Spinal cord (tissue), 9 donors: ENCODE measurements at regions not wholly inside any gene's neighbourhood (a gene's known extent, or its start where the extent isn't known, plus 50 kb on each side); places are given as distances from the start of the nearest gene placed in this dataset.
"Not testable (repeated sequence)": the region's sequence is repeated elsewhere in the genome, so short reads cannot be mapped to it uniquely, and the experiment has no call there.

ENCODE experiments used
- DNase-seq, 6 donors: peaks; one replicate each; pipeline versions ENCODE4 v3.0.0 to v3.0.0-alpha.2; 2013 to 2015; ENCODE audit warnings: low spot score in 6 of 6, low read depth in 4 of 6
- H3K27ac ChIP-seq: one replicate; pipeline ENCODE4 v1.5.1; 2013; ENCODE audit warnings: low read depth, low read length, control low read depth
- H3K27me3 ChIP-seq: one replicate; pipeline ENCODE4 v1.6.1; 2013; ENCODE audit warnings: low read length; ENCODE audit not compliant: control insufficient read depth, insufficient read depth
- H3K36me3 ChIP-seq: one replicate; pipeline ENCODE4 v1.6.1; 2013; ENCODE audit warnings: low read length; ENCODE audit not compliant: control insufficient read depth, insufficient read depth
- H3K4me1 ChIP-seq: one replicate; pipeline ENCODE4 v1.6.1; 2013; ENCODE audit warnings: low read length; ENCODE audit not compliant: control insufficient read depth, insufficient read depth
- H3K4me3 ChIP-seq: one replicate; pipeline ENCODE4 v1.5.1; 2013; ENCODE audit warnings: low read depth, low read length, control low read depth
- H3K9me3 ChIP-seq: one replicate; pipeline ENCODE4 v1.6.1; 2013; ENCODE audit warnings: low read length; ENCODE audit not compliant: control insufficient read depth, insufficient read depth
- WGBS: methylation state at CpG from one replicate; pipeline ENCODE4 v1.1.5; 2013; ENCODE audit warnings: missing lambda C conversion rate; ENCODE audit not compliant: insufficient coverage; 5-methylcytosine and 5-hydroxymethylcytosine counted together
- donor health status: healthy.

DNA sequence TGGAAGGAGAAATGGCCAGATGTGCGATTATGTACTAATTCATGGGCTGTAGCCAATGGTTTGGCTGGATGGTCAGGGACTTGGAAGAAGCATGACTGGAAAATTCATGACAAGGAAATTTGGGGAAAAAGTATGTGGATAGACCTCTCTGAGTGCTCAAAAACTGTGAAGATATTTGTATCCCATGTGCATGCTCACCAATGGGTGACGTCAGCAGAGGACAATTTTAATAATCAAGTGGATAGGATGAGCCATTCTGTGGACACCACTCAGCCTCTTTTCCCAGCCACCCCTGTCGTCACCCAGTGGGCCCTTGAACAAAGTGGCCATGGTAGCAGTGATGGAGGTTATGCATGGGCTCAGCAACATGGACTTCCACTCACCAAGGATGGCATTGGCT lies 490.9 kb upstream of the CBLB start:
- Histone ChIP-seq H3K9me3 (no peaks in the 10 kb centered on the region), H3K27ac (no peak overlapping the region), H3K4me1 (no peaks in the 10 kb centered on the region), H3K4me3 (no peak overlapping the region), H3K36me3 (no peaks in the 10 kb centered on the region), H3K27me3 (no peaks in the 10 kb centered on the region)
- no peak for DNase-seq
- 83% methylated on average over 2 of the region's 3 CpGs for WGBS

GRCh38 chr3:106360901-106361300 lies 492.1 kb upstream of the CBLB start:
- not testable (repeated sequence) for H3K36me3 ChIP-seq, DNase-seq, H3K9me3 ChIP-seq, H3K4me1 ChIP-seq, H3K4me3 ChIP-seq, H3K27ac ChIP-seq, H3K27me3 ChIP-seq
- no CpG with 5 or more reads among the region's 1 CpG for WGBS

GRCh38 chr3:106364477-106364876 lies 495.7 kb upstream of the CBLB start:
- H3K27me3 ChIP-seq, result no peaks in the 10 kb centered on the region
- H3K4me1 ChIP-seq, result no peaks in the 10 kb centered on the region
- WGBS, result no CpG with 5 or more reads among the region's 1 CpG
- no peak for DNase-seq
- no peaks in the 10 kb centered on the region for H3K9me3 ChIP-seq
- H3K4me3 ChIP-seq, result no peak overlapping the region
- H3K36me3 ChIP-seq, result no peaks in the 10 kb centered on the region
- H3K27ac ChIP-seq, result no peak overlapping the region

GRCh38 chr3:106365061-106365691 lies 496.4 kb upstream of the CBLB start:
- DNase-seq, result no peak

DNA sequence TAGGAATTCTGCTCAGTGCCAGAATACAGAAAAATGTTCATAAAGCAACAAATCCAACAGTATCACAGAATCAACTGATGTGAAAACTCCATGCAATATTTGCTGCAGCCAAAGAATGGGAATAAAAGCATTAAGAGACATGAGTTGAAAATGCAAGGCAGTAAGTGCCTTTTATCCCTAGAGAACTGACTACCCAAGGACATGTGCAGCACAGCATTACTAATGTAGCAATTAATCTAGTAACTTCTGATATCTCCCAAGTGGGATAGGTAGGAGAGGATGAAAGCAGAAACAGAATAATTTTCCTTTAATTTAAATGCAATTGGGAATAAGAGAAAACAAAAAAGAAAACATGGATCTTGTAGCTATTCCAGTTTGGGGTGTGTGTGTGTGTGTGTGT lies 497.5 kb upstream of the CBLB start:
- Histone ChIP-seq H3K27me3 (no peaks in the 10 kb centered on the region), H3K4me3 (no peak overlapping the region), H3K36me3 (no peaks in the 10 kb centered on the region), H3K27ac (no peak overlapping the region), H3K4me1 (no peaks in the 10 kb centered on the region), H3K9me3 (no peaks in the 10 kb centered on the region)
- DNase-seq, result peak in 1 of 6 donors; percentile 52

More at GRCh38 chr3:106365061-106365691, 496.4 kb upstream of the CBLB start:
- Histone ChIP-seq H3K36me3 (no peaks in the 10 kb centered on the region), H3K27me3 (no peaks in the 10 kb centered on the region), H3K4me1 (no peaks in the 10 kb centered on the region), H3K9me3 (no peaks in the 10 kb centered on the region), H3K27ac (no peak overlapping the region), H3K4me3 (no peak overlapping the region)
- 81% methylated on average over 1 of the region's 1 CpG for WGBS

- WGBS, result no CpG with 5 or more reads among the region's 2 CpGs
- H3K27me3 ChIP-seq, result no peaks in the 10 kb centered on the region
These were observed 498.7 kb upstream of the CBLB start for GRCh38 chr3:106367496-106367895.

GRCh38 chr3:106371221-106371970 lies 502.6 kb upstream of the CBLB start:
- Histone ChIP-seq H3K36me3 (no peaks in the 10 kb centered on the region), H3K9me3 (no peaks in the 10 kb centered on the region), H3K27ac (no peak overlapping the region), H3K27me3 (no peaks in the 10 kb centered on the region), H3K4me1 (no peaks in the 10 kb centered on the region), H3K4me3 (no peak overlapping the region)
- no CpG with 5 or more reads among the region's 10 CpGs for WGBS
- DNase-seq, result no peak

More at GRCh38 chr3:106367496-106367895, 498.7 kb upstream of the CBLB start:
- no peak overlapping the region for H3K4me3 ChIP-seq
- no peaks in the 10 kb centered on the region for H3K4me1 ChIP-seq
- no peak for DNase-seq
- H3K9me3 ChIP-seq, result no peaks in the 10 kb centered on the region
- no peaks in the 10 kb centered on the region for H3K36me3 ChIP-seq
- no peak overlapping the region for H3K27ac ChIP-seq

DNA sequence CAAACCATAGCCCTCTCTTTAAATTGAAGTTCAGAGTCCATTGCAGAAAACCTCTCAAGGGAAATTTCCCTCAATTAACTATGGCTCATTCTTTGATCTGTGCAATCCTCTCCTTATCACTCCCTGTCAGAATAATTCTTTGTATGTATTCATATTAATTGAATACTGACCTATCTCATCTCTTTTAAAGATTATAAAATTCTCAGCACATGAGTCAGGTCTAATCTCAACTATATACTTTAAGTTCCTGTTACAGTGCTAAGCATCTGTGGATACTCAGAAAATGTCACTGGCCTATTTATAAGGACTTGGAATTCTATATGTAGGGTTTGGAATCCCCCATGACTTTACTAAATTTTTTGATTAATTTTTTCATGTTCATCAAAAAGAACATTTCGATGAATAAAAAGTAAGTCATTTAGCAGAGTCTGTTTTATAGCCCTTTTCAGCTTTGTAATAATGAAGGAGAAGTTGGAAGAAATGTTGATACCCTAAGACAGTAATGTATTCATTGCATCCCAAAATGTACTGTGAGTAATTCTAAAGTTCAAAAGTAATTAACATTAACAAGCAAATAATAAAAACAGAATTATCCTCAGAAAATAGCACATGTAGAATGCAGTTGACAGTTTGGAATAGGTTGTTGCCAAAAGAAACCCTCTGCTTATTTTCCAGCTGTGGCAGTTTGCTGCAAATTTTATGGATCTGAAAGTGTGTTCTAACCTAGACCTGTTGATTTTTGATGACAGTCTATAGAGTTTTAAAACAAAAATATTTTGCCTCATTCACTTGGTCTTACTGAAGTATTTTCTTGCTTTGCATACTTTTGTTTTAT lies 503.4 kb upstream of the CBLB start:
- Histone ChIP-seq H3K9me3 (no peaks in the 10 kb centered on the region), H3K4me1 (no peaks in the 10 kb centered on the region), H3K27ac (no peak overlapping the region), H3K4me3 (no peak overlapping the region), H3K36me3 (no peaks in the 10 kb centered on the region), H3K27me3 (no peaks in the 10 kb centered on the region)
- no CpG with 5 or more reads among the region's 1 CpG for WGBS
- no peak for DNase-seq

GRCh38 chr3:106372806-106373190 lies 504.0 kb upstream of the CBLB start:
- H3K4me3 ChIP-seq, result no peak overlapping the region
- DNase-seq, result no peak
- no peaks in the 10 kb centered on the region for H3K4me1 ChIP-seq
- H3K9me3 ChIP-seq, result no peaks in the 10 kb centered on the region
- H3K36me3 ChIP-seq, result no peaks in the 10 kb centered on the region
- no CpG with 5 or more reads among the region's 1 CpG for WGBS
- no peak overlapping the region for H3K27ac ChIP-seq
- H3K27me3 ChIP-seq, result no peaks in the 10 kb centered on the region
